ENCODE measurements at regions not wholly inside any gene's neighbourhood (a gene's known extent, or its start where the extent isn't known, plus 50 kb on each side); places are given as distances from the start of the nearest gene placed in this dataset.

- H3K79me2 ChIP-seq (ENCODE audit: low read depth): no peaks in the 10 kb centered on the region
- H3F3A ChIP-seq (ENCODE audit: low read depth): no peaks in the 10 kb centered on the region
- H3K27ac ChIP-seq: no peak overlapping the region
- H2AFZ ChIP-seq (replicated peaks): no peak overlapping the region
- DNase-seq (ENCODE audit: low spot score): no peak
- H3K4me2 ChIP-seq: no peak overlapping the region
- no peaks in the 10 kb centered on the region for H3K9me3 ChIP-seq (ENCODE audit: low read depth)
- H4K20me1 ChIP-seq (ENCODE audit: low read depth): no peaks in the 10 kb centered on the region
- no peak overlapping the region for H3K4me3 Mint-ChIP-seq
- H3K9ac ChIP-seq: no peak overlapping the region
- no peaks in the 10 kb centered on the region for H3K4me1 Mint-ChIP-seq
- no peaks in the 10 kb centered on the region for H3K36me3 ChIP-seq
- no peaks in the 10 kb centered on the region for H3K4me1 ChIP-seq
- no peaks in the 10 kb centered on the region for H3K27me3 Mint-ChIP-seq (ENCODE audit: insufficient read depth, low read depth)
- no peak overlapping the region for H3K4me3 ChIP-seq
- TF ChIP-seq EZH2phosphoT487 (IDR thresholded peaks at IDR 0.05) (no peak), EZH2 (IDR thresholded peaks at IDR 0.05) (no peak)
- TF ChIP-seq, protein P1, sequence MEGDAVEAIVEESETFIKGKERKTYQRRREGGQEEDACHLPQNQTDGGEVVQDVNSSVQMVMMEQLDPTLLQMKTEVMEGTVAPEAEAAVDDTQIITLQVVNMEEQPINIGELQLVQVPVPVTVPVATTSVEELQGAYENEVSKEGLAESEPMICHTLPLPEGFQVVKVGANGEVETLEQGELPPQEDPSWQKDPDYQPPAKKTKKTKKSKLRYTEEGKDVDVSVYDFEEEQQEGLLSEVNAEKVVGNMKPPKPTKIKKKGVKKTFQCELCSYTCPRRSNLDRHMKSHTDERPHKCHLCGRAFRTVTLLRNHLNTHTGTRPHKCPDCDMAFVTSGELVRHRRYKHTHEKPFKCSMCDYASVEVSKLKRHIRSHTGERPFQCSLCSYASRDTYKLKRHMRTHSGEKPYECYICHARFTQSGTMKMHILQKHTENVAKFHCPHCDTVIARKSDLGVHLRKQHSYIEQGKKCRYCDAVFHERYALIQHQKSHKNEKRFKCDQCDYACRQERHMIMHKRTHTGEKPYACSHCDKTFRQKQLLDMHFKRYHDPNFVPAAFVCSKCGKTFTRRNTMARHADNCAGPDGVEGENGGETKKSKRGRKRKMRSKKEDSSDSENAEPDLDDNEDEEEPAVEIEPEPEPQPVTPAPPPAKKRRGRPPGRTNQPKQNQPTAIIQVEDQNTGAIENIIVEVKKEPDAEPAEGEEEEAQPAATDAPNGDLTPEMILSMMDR (IDR thresholded peaks at IDR 0.05): no peak
- no peaks in the 10 kb centered on the region for H3K27me3 ChIP-seq
- H3K36me3 Mint-ChIP-seq: no peaks in the 10 kb centered on the region
- no peaks in the 10 kb centered on the region for H3K9me3 Mint-ChIP-seq
- no peak overlapping the region for H3K27ac Mint-ChIP-seq
These were observed 203.3 kb upstream of the IRS2 start for GRCh38 chr13:109989686-109990085.

GRCh38 chr13:109989155-109989554 lies 202.8 kb upstream of the IRS2 start:
- no peak overlapping the region for H3K4me2 ChIP-seq
- no peaks in the 10 kb centered on the region for H3K4me1 ChIP-seq

DNA sequence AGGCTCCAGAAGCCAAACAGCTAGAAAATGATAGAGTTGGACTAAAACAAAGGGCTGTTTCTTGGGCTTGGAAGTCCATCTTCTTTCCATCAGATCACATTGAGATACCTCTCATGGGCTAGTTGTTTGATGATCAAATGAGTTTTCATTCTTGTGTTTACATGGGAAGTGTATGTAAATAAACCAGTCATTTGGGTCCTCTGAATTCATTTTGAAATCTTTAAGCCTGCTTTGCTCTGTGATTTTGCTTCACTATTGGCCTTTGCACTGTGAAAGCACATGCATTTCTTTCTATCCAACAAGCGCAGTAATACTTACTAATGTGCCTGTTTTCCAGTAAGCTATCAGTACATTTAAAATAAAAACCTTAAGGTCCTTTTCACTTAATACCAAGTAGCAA lies 200.5 kb upstream of the IRS2 start:
- TF ChIP-seq EZH2 (IDR thresholded peaks at IDR 0.05) (no peak), EZH2phosphoT487 (IDR thresholded peaks at IDR 0.05) (no peak)
- TF ChIP-seq, protein P1 (IDR thresholded peaks at IDR 0.05): no peak
- Histone ChIP-seq H3K27me3 (no peaks in the 10 kb centered on the region), H4K20me1 (ENCODE audit: low read depth) (no peaks in the 10 kb centered on the region), H3K27ac (no peak overlapping the region), H3K79me2 (ENCODE audit: low read depth) (no peaks in the 10 kb centered on the region), H3K9me3 (ENCODE audit: low read depth) (no peaks in the 10 kb centered on the region), H3K4me2 (no peak overlapping the region), H3K36me3 (no peaks in the 10 kb centered on the region), H3K4me1 (no peaks in the 10 kb centered on the region), H3K9ac (no peak overlapping the region), H3F3A (ENCODE audit: low read depth) (no peaks in the 10 kb centered on the region), H3K4me3 (no peak overlapping the region), H2AFZ (replicated peaks) (no peak overlapping the region)
- H3K36me3 Mint-ChIP-seq: no peaks in the 10 kb centered on the region
- DNase-seq (ENCODE audit: low spot score): no peak
- no peak overlapping the region for H3K27ac Mint-ChIP-seq
- H3K4me1 Mint-ChIP-seq: peaks cover 4% of the 10 kb centered on the region
- no peaks in the 10 kb centered on the region for H3K27me3 Mint-ChIP-seq (ENCODE audit: insufficient read depth, low read depth)
- H3K4me3 Mint-ChIP-seq: no peak overlapping the region
- H3K9me3 Mint-ChIP-seq: no peaks in the 10 kb centered on the region

More at GRCh38 chr13:109989155-109989554, 202.8 kb upstream of the IRS2 start:
- Mint-ChIP-seq H3K27ac (no peak overlapping the region), H3K9me3 (no peaks in the 10 kb centered on the region), H3K4me1 (no peaks in the 10 kb centered on the region), H3K4me3 (no peak overlapping the region), H3K27me3 (ENCODE audit: insufficient read depth, low read depth) (no peaks in the 10 kb centered on the region), H3K36me3 (no peaks in the 10 kb centered on the region)
- H3K36me3 ChIP-seq: no peaks in the 10 kb centered on the region
- no peak overlapping the region for H3K27ac ChIP-seq
- H3K27me3 ChIP-seq: no peaks in the 10 kb centered on the region
- H3K4me3 ChIP-seq: no peak overlapping the region
- no peaks in the 10 kb centered on the region for H3F3A ChIP-seq (ENCODE audit: low read depth)
- no peak overlapping the region for H2AFZ ChIP-seq (replicated peaks)
- no peak for TF ChIP-seq EZH2phosphoT487 (IDR thresholded peaks at IDR 0.05)
- TF ChIP-seq, protein P1 (IDR thresholded peaks at IDR 0.05): no peak
- TF ChIP-seq EZH2 (IDR thresholded peaks at IDR 0.05): no peak
- H3K9ac ChIP-seq: no peak overlapping the region
- no peak for DNase-seq (ENCODE audit: low spot score)
- H3K79me2 ChIP-seq (ENCODE audit: low read depth): no peaks in the 10 kb centered on the region
- H4K20me1 ChIP-seq (ENCODE audit: low read depth): no peaks in the 10 kb centered on the region
- H3K9me3 ChIP-seq (ENCODE audit: low read depth): no peaks in the 10 kb centered on the region

Data from neural progenitor cell (in vitro differentiated cells).